Pancreas (tissue), 10 donors: ENCODE measurements at regions not wholly inside any gene's neighbourhood (a gene's known extent, or its start where the extent isn't known, plus 50 kb on each side); places are given as distances from the start of the nearest gene placed in this dataset.

Experiments used
- ATAC-seq, 4 donors: fragments of 200-7000 bp; cut with Tn5 transposase; one replicate each; pipeline versions ENCODE4 v1.8.0 to v1.9.1; 2020; ENCODE audit warnings: mild to moderate bottlenecking in 4 of 4, moderate library complexity in 4 of 4
- DNase-seq, 6 donors: peaks; one replicate each; pipeline ENCODE4 v3.0.0-alpha.2; 2020
- FAIRE-seq: peaks from 2 replicates; lab custom pipeline; 2012; peaks lifted over from hg19 to GRCh38; lab: Jason Lieb, UNC
- H3K27ac ChIP-seq, 4 donors: fragments of 200-600 bp; sonication (generic); 1 replicate in 3 of 4; 2 replicates in 1 of 4; pipeline versions ENCODE4 v1.5.0 to v1.8.0; 2020
- H3K27me3 ChIP-seq, 4 donors: fragments of 200-600 bp; one replicate each; pipeline ENCODE4 v1.8.0; 2021
- H3K36me3 ChIP-seq, 3 donors: fragments of 200-600 bp; sonication (generic) in 1 of 3; one replicate each; pipeline versions ENCODE4 v1.5.0 to v1.8.0; 2020 to 2021
- H3K4me1 ChIP-seq, 3 donors: fragments of 200-600 bp; one replicate each; pipeline ENCODE4 v1.8.0; 2021
- H3K4me3 ChIP-seq, 4 donors: fragments of 200-600 bp; sonication (generic) in 2 of 4; one replicate each; pipeline versions ENCODE4 v1.5.0 to v1.8.0; 2020 to 2021
- H3K9me3 ChIP-seq, 4 donors: fragments of 200-600 bp; one replicate each; pipeline ENCODE4 v1.8.0; 2021
- CTCF ChIP-seq, 4 donors: fragments of 200-600 bp; sonication (generic) in 3 of 4; IDR thresholded peaks; one replicate each; pipeline versions ENCODE4 v1.5.0 to v1.8.0; 2021; ENCODE audit warnings: antibody characterized with exemption in 4 of 4
- WGBS, 2 donors: extraction: QIAGEN DNeasy Blood & Tissue Kit; methylation state at CpG; one replicate each; pipeline ENCODE4 v1.1.7; 2013; 5-methylcytosine and 5-hydroxymethylcytosine counted together
- intact Hi-C, 3 donors: fragments of 100-400 bp; cut with DNase I; formaldehyde crosslinking; loops; one replicate each; pipeline versions ENCODE4 v1.11.1 to v1.14.2; 2022
- donor health status: healthy with polysubstance abuse.
- donor health status: DM: no; HTN: no; CAD: no; lungs with moderate emphysema.
- donor health status: DM: no; HTN: no; CAD: no.
- donor health status: control.
- donor health status: control.
- donor health status: Bipolar disorder and iron deficiency.
- donor health status: DM: yes; HTN: yes; CAD: no.
- donor health status: DM: no; HTN: no; CAD: no.
- donor health status: DM: no; HTN: no; CAD: no.
- donor health status: DM: yes; HTN: yes; CAD: no.

- FAIRE-seq: no peak
- no peaks in the 10 kb centered on the region for H3K27me3 ChIP-seq
- no peaks in the 10 kb centered on the region for H3K9me3 ChIP-seq
- no peak overlapping the region for H3K4me3 ChIP-seq
- DNase-seq: peak in 3 of 6 donors; percentile 21 to 49 (median 42)
- WGBS, 2 donors: 27 to 29% methylated on average over 4 of the region's 4 CpGs
- H3K36me3 ChIP-seq: no peaks in the 10 kb centered on the region
- intact Hi-C loops: no loop called here
- H3K4me1 ChIP-seq: peaks cover 4 to 10% (median 7%) of the 10 kb centered on the region in 3 donors
- peak; percentile 67 to 88 (median 83) for ATAC-seq
- no peak for TF ChIP-seq CTCF (IDR thresholded peaks at IDR 0.05)
- H3K27ac ChIP-seq: peak overlapping the region in 3 of 4 donors; percentile 6 to 57 (median 42)
These were observed 264.5 kb upstream of the TSHZ3 start for GRCh38 chr19:31613683-31614219.

- no peak overlapping the region for H3K4me3 ChIP-seq
- FAIRE-seq: no peak
- WGBS, 2 donors: 76 to 83% methylated on average over 3 of the region's 3 CpGs
These were observed 266.8 kb upstream of the TSHZ3 start for GRCh38 chr19:31616031-31616430.

DNA sequence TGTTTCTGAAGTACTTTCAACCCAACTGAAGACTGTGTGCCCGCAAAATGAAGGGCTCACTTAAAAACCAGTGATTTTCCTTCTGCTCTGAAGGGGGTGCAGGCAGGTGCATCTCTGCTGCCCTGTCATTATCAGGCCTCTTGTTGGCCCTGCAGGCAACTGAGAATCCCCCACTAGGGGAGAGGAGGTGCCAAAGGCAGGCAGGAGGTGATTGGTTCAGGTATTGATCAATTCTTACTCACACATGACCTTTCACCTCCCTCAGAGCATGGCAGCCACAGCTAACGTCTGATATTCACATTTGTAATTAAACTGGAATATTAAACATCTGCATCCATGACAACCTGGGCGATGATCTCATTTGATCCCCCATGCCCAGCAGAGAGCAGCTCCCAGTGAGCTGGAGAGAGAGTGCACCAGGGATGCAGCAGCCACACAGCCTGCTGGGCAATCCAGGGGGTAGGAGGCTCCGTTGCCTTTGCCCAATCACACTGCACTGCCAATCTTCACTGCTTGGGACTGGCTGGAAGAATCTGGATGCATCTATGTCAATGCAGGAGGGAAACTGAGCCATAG is 267.9 kb upstream of the TSHZ3 start:
- Histone ChIP-seq H3K9me3 (no peaks in the 10 kb centered on the region), H3K36me3 (no peaks in the 10 kb centered on the region), H3K4me3 (no peak overlapping the region), H3K27me3 (no peaks in the 10 kb centered on the region), H3K27ac (no peak overlapping the region), H3K4me1 (peaks cover 4 to 10% (median 7%) of the 10 kb centered on the region in 3 donors)
- intact Hi-C loops: no loop called here
- 57 to 63% methylated on average over 4 of the region's 4 CpGs for WGBS, 2 donors
- FAIRE-seq (no peak), ATAC-seq (no peak), DNase-seq (no peak)
- TF ChIP-seq CTCF (IDR thresholded peaks at IDR 0.05): no peak

More at GRCh38 chr19:31616031-31616430, 266.8 kb upstream of the TSHZ3 start:
- Histone ChIP-seq H3K27me3 (no peaks in the 10 kb centered on the region), H3K9me3 (no peaks in the 10 kb centered on the region), H3K27ac (no peak overlapping the region), H3K36me3 (no peaks in the 10 kb centered on the region), H3K4me1 (peaks cover 4 to 10% (median 7%) of the 10 kb centered on the region in 3 donors)
- ATAC-seq (no peak), DNase-seq (no peak)
- no peak for TF ChIP-seq CTCF (IDR thresholded peaks at IDR 0.05)
- intact Hi-C loops: no loop called here

DNA sequence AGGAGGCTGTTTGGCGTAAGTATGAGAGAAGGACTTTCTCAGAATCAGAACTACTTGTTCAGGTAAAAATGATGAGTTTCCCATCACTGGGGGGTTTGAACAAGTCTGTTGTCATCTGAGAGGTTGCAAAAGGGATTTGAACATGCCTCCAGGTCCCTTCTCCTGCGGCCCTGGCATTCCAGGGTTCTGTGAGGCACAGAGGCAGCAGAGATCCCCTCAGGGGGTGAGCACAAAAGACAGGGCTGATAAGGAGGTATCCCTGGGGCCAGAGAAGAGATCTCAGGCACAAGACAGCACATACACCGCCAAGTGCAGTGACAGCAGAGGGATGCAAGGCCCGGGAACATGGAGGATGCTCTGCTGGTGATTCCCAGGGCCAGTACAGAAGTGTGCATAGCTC is 275.8 kb upstream of the TSHZ3 start:
- H3K27ac ChIP-seq: no peak overlapping the region
- H3K27me3 ChIP-seq: no peaks in the 10 kb centered on the region
- ATAC-seq (no peak), DNase-seq (no peak), FAIRE-seq (no peak)
- intact Hi-C loops: no loop called here
- H3K9me3 ChIP-seq: no peaks in the 10 kb centered on the region
- no peaks in the 10 kb centered on the region for H3K36me3 ChIP-seq
- TF ChIP-seq CTCF (IDR thresholded peaks at IDR 0.05): no peak
- WGBS, 2 donors: 60 to 61% methylated on average over 4 of the region's 4 CpGs
- no peaks in the 10 kb centered on the region for H3K4me1 ChIP-seq
- no peak overlapping the region for H3K4me3 ChIP-seq

DNA sequence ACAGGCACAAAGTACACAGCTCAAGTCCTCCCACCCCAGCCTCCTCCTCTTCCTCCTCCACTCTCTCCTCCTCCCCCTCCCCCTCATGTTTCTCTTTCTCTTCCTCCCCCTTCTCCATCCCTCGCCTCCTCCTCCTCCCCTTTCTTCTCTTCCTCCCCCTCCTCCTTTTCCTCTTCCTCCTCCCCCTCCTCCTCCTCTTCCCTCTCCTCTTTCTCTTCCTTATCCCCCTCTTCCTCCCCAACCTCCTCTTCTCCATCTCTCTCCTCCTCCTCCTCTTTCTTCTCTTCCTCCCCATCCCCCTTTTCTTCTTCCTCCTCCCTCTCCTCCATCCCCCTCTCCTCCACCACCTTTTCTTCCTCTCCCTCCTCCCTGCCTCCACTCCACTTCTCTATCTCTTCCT is 276.3 kb upstream of the TSHZ3 start:
- no peaks in the 10 kb centered on the region for H3K36me3 ChIP-seq
- DNase-seq (no peak), FAIRE-seq (no peak), ATAC-seq (no peak)
- no peak overlapping the region for H3K4me3 ChIP-seq
- no peaks in the 10 kb centered on the region for H3K9me3 ChIP-seq
- 67% methylated on average over 1 of the region's 1 CpG; no CpG with 5 or more reads in 1 of the 2 donors for WGBS, 2 donors
- H3K4me1 ChIP-seq: no peaks in the 10 kb centered on the region
- no peak for TF ChIP-seq CTCF (IDR thresholded peaks at IDR 0.05)
- H3K27me3 ChIP-seq: no peaks in the 10 kb centered on the region
- no peak overlapping the region for H3K27ac ChIP-seq
- intact Hi-C loops: no loop called here
